Epithelial cell of esophagus (primary cell): ENCODE measurements at regions not wholly inside any gene's neighbourhood (a gene's known extent, or its start where the extent isn't known, plus 50 kb on each side); places are given as distances from the start of the nearest gene placed in this dataset.
"Not testable (repeated sequence)": the region's sequence is repeated elsewhere in the genome, so short reads cannot be mapped to it uniquely, and the experiment has no call there.

Source experiments
- DNase-seq: peaks from one replicate; pipeline ENCODE4 v3.0.0; 2010; ENCODE audit warnings: low read depth
- H3K4me3 ChIP-seq: 2 replicates; pipeline ENCODE4 v1.5.1; 2011; ENCODE audit warnings: mild to moderate bottlenecking, low read length, control low read depth
- TF ChIP-seq, protein P1 (sequence below): IDR thresholded peaks from 2 replicates; pipeline ENCODE4 v1.5.1; 2011; ENCODE audit warnings: low read depth, mild to moderate bottlenecking, low read length, control low read depth, inconsistent platforms; ENCODE audit not compliant: insufficient read depth; ENCODE audit errors: missing control alignments

DNA sequence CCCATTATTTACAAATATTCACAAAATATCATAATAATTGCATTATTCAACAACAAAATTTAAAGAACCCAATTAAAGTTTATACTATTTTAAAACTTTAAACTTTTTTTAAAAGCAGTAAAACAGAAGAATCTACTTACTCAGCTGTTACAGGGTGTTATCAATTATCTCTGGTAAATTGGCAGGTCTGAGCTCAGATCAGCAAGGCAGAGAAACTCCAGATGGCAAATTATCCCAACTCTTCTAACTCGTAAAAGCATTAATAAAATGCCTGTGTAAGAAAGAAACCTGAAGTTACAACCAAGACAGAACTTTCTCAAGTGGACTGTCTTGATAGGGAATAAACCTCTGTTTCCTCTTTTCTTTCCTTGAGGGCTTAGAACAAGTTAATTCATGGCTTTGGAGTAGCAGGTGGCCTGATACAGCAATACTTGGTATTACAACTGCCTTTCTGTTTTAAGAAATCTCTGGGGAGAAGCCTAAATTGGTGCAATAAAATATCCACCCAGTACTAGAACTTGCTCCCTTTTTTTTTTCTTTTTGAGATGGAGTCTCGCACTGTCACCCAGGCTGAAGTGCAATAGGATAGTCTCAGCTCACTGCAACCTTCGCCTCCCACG lies 275.3 kb upstream of the MKLN1 start:
- no peak for DNase-seq
- no peak overlapping the region for H3K4me3 ChIP-seq
- TF ChIP-seq, protein P1, sequence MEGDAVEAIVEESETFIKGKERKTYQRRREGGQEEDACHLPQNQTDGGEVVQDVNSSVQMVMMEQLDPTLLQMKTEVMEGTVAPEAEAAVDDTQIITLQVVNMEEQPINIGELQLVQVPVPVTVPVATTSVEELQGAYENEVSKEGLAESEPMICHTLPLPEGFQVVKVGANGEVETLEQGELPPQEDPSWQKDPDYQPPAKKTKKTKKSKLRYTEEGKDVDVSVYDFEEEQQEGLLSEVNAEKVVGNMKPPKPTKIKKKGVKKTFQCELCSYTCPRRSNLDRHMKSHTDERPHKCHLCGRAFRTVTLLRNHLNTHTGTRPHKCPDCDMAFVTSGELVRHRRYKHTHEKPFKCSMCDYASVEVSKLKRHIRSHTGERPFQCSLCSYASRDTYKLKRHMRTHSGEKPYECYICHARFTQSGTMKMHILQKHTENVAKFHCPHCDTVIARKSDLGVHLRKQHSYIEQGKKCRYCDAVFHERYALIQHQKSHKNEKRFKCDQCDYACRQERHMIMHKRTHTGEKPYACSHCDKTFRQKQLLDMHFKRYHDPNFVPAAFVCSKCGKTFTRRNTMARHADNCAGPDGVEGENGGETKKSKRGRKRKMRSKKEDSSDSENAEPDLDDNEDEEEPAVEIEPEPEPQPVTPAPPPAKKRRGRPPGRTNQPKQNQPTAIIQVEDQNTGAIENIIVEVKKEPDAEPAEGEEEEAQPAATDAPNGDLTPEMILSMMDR, result no peak

- TF ChIP-seq, protein P1, result no peak
- DNase-seq, result no peak
- no peak overlapping the region for H3K4me3 ChIP-seq
Observed at GRCh38 chr7:131056007-131056406, 271.7 kb upstream of the MKLN1 start.

DNA sequence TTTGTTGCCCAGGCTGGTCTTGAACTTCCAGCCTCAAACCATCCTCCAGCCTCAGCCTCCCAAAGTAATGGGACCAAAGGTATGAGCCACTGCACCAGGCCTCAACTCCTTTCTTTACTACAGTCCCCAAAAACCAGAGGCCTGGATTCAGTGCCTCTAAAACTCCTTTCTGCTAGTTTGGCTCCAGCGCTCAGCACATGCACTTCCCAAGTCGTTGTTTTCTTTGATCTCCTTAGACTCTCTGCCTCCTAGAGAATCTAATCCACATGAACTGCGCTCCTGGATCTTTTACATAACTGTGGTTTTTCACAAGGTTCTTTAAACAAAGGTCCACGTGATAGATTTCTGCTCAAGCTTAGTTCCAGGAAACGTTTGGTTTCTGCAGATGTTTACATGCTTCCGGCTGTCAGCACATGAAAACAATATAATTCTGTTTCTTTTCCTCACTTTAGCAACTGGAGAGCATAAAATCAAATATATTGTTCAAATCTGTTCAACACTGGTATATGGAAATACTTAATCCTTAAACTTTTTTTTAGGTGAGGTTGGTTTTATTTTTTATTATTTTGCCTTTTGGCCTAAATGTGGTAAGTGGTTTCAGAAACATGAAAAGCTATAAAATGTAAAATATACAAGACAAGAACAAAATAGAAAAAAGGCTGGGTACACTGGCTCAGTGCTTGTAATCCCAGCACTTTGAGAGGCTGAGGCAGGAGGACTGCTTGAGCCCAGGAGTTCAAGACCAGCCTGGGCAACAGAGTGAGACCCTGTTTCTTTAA lies 270.5 kb upstream of the MKLN1 start:
- DNase-seq, result peak; percentile 33
- TF ChIP-seq, protein P1, result no peak

GRCh38 chr7:131057794-131058070 lies 269.9 kb upstream of the MKLN1 start:
- TF ChIP-seq, protein P1, result no peak
- DNase-seq, result no peak
- no peak overlapping the region for H3K4me3 ChIP-seq

More for the DNA sequence above, 270.5 kb upstream of the MKLN1 start:
- no peak overlapping the region for H3K4me3 ChIP-seq

DNA sequence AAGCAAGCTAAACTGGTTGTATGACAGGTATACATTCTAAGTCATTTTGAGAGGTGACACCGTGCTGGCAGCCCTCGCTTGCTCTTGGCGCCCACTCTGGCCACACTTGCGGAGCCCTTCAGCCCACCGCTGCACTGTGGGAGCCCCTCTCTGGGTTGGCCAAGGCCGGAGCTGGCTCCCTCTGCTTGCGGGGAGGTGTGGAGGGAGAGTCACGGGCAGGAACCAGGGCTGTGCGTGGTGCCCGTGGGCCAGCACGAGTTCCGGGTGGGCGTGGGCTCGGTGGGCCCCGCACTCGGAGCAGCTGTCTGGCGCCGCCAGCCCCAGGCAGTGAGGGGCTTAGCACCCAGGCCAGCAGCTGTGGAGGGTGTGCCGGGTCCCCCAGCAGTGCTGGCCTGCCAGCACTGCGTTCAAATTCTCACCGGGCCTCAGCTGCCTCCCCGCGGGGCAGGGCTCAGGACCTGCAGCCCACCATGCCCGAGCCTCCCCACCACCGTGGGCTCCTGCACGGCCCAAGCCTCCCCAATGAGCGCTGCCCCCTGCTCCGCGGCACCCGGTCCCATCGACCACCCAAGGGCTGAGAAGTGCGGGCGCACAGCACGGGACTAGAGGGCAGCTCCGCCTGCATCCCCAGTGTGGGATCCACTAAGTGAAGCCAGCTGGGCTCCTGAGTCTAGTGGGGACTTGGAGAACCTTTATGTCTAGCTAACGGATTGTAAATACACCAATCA lies 269.0 kb upstream of the MKLN1 start:
- H3K4me3 ChIP-seq, result not testable (repeated sequence)

DNA sequence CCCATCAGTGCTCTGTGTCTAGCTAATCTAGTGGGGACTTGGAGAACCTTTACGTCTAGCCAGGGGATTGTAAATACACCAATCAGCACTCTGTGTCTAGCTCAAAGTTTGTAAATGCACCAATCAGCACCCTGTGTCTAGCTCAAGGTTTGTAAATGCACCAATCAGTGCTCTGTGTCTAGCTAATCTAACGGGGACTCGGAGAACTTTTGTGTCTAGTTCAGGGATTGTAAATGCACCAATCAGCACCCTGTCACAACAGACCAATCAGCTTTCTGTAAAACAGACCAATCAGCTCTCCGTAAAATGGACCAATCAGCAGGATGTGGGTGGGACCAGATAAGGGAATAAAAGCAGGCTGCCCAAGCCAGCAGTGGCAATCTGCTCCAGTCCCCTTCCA lies 268.3 kb upstream of the MKLN1 start:
- not testable (repeated sequence) for H3K4me3 ChIP-seq, DNase-seq

More for the DNA sequence above, 269.0 kb upstream of the MKLN1 start:
- DNase-seq, result not testable (repeated sequence)

DNA sequence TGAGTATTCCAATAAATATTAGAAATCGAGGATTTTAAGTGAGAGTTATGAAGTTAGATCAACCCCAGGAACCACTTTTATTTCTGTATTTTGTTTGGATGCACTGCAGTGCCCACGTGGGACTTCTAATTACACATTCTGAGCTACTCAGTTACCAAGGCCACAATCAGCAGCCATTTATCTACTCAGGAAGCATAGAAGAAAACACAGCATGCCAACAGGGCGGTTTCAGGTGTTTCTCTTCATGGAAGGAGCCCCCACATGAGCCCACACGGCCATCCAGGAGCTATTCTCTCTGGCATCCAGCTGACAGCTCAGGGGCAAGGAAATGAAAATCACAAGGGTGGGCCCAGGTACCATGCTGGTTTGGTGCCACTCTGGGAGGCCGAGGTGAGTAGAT lies 266.5 kb upstream of the MKLN1 start:
- DNase-seq, result no peak
- TF ChIP-seq, protein P1, result no peak
- no peak overlapping the region for H3K4me3 ChIP-seq
